HCT116 (cell line): ENCODE measurements at regions not wholly inside any gene's neighbourhood (a gene's known extent, or its start where the extent isn't known, plus 50 kb on each side); places are given as distances from the start of the nearest gene placed in this dataset.

Experiments used
- ATAC-seq: fragments of 200-7000 bp; cut with Tn5 transposase; 2 replicates; pipeline ENCODE4 v1.9.1; 2020; ENCODE audit warnings: mild to moderate bottlenecking, moderate library complexity
- BruUV-seq: library from RNA; stranded (reverse); fragments of 400-500 nt; replicated peaks from 2 replicates; lab custom pipeline; 2021; lab: Mats Ljungman, UMichigan
- CTCF ChIA-PET: fragments of 300-600 bp; sonication (Branson Sonifier 250); formaldehyde crosslinking; loops from one replicate; lab custom pipeline; 2021; ENCODE audit warnings: antibody characterized with exemption; lab: Charles Lee
- POLR2A ChIA-PET: fragments of 300-600, 350-600 bp; sonication (Branson Sonifier 250); formaldehyde crosslinking; loops from one replicate; lab custom pipeline; 2021; ENCODE audit warnings: antibody characterized with exemption; lab: Charles Lee
- RAD21 ChIA-PET, 2 experiments: fragments of 300-600 bp; sonication (Branson Sonifier 250); formaldehyde crosslinking; loops; one replicate each; lab custom pipeline; 2023; ENCODE audit warnings: low total read pairs in 2 of 2; ENCODE audit not compliant: uncharacterized antibody in 2 of 2, unreplicated experiment in 2 of 2, low non-redundant PET in 1 of 2; lab: Charles Lee
- DNase-seq: peaks from one replicate; pipeline ENCODE4 v3.0.0-alpha.2; 2010; ENCODE audit warnings: low read depth, low spot score
- H2AFZ ChIP-seq: fragments of 200-600 bp; shearing (Covaris generic), sonication (generic); 2 replicates; pipeline ENCODE4 v1.6.1; 2017; ENCODE audit warnings: low read depth, mixed run types, mixed read lengths, antibody characterized with exemption, low read length; ENCODE audit not compliant: poor library complexity, severe bottlenecking
- H3K27ac ChIP-seq: 2 replicates; pipeline ENCODE4 v1.5.1; 2012; ENCODE audit warnings: low read depth, low read length
- H3K27me3 ChIP-seq: fragments of 200-600 bp; sonication (generic); 2 replicates; pipeline ENCODE4 v1.6.1; 2016; ENCODE audit warnings: mixed run types, low read length, mixed read lengths; ENCODE audit not compliant: insufficient read depth
- H3K36me3 ChIP-seq, 2 experiments: fragments of 200-500 bp in 1 of 2; fragments of 200-600 bp in 1 of 2; sonication (Bioruptor generic) in 1 of 2; sonication (generic) in 1 of 2; 2 replicates each; pipeline versions ENCODE4 v1.5.1 to v1.6.1; 2014 to 2016; ENCODE audit warnings: low read length in 2 of 2, inconsistent platforms in 1 of 2, mixed read lengths in 1 of 2, mixed run types in 1 of 2; ENCODE audit not compliant: insufficient read depth in 2 of 2, control insufficient read depth in 1 of 2
- H3K4me1 ChIP-seq, 2 experiments: fragments of 200-600 bp in 1 of 2; sonication (generic) in 1 of 2; 2 replicates each; pipeline versions ENCODE4 v1.5.1 to v1.6.1; 2012 to 2017; ENCODE audit warnings: low read length in 2 of 2, inconsistent platforms in 1 of 2, mild to moderate bottlenecking in 1 of 2, mixed read lengths in 1 of 2, mixed run types in 1 of 2, moderate library complexity in 1 of 2; ENCODE audit not compliant: insufficient read depth in 2 of 2, control insufficient read depth in 1 of 2
- H3K4me2 ChIP-seq: fragments of 200-600 bp; sonication (generic); 2 replicates; pipeline ENCODE4 v1.6.1; 2017; ENCODE audit warnings: mixed run types, low read length, mixed read lengths
- H3K4me3 ChIP-seq, 2 experiments: fragments of 200-600 bp in 1 of 2; sonication (generic) in 1 of 2; replicated peaks in 1 of 2; 2 replicates each; pipeline ENCODE4 v1.5.1; 2011 to 2016; ENCODE audit warnings: low read length in 2 of 2, control low read depth in 1 of 2, low read depth in 1 of 2, mild to moderate bottlenecking in 1 of 2, mixed read lengths in 1 of 2, mixed run types in 1 of 2
- H3K79me2 ChIP-seq: fragments of 200-600 bp; sonication (generic); 2 replicates; pipeline ENCODE4 v1.6.1; 2017; ENCODE audit warnings: mild to moderate bottlenecking, mixed run types, low read length, moderate library complexity, mixed read lengths; ENCODE audit not compliant: insufficient read depth
- H3K9ac ChIP-seq: fragments of 200-600 bp; sonication (generic); 2 replicates; pipeline ENCODE4 v1.6.1; 2016; ENCODE audit warnings: low read length, mixed read lengths
- H3K9me2 ChIP-seq: fragments of 200-600 bp; sonication (generic), shearing (Covaris generic); 2 replicates; pipeline ENCODE4 v1.6.1; 2017; ENCODE audit warnings: mixed run types, mild to moderate bottlenecking, moderate library complexity; ENCODE audit not compliant: insufficient read depth
- H3K9me3 ChIP-seq, 2 experiments: fragments of 200-500 bp in 1 of 2; fragments of 200-600 bp in 1 of 2; sonication (Bioruptor generic) in 1 of 2; sonication (generic) in 1 of 2; 2 replicates each; pipeline ENCODE4 v1.6.1; 2014 to 2017; ENCODE audit warnings: low read length in 2 of 2, mixed read lengths in 2 of 2, inconsistent platforms in 1 of 2, low read depth in 1 of 2, mild to moderate bottlenecking in 1 of 2, mixed run types in 1 of 2, moderate library complexity in 1 of 2; ENCODE audit not compliant: control insufficient read depth in 1 of 2, insufficient read depth in 1 of 2
- H4K20me1 ChIP-seq: fragments of 200-600 bp; sonication (generic), shearing (Covaris generic); 2 replicates; pipeline ENCODE4 v1.6.1; 2017; ENCODE audit warnings: mixed run types, mild to moderate bottlenecking, moderate library complexity; ENCODE audit not compliant: insufficient read depth
- CBX3 ChIP-seq: IDR thresholded peaks from 2 replicates; pipeline ENCODE4 v1.6.1; 2012; ENCODE audit warnings: low read depth
- CEBPB ChIP-seq: IDR thresholded peaks from 2 replicates; pipeline ENCODE4 v1.6.1; 2012; ENCODE audit warnings: low read depth
- CTCF ChIP-seq, 3 experiments: fragments of 200-600 bp in 1 of 3; sonication (generic) in 1 of 3; IDR thresholded peaks in 2 of 3; conservative IDR thresholded peaks in 1 of 3; 2 replicates each; pipeline ENCODE4 v1.5.1; 2012 to 2017; ENCODE audit warnings: low read depth in 2 of 3, low read length in 2 of 3, antibody characterized with exemption in 1 of 3, borderline replicate concordance in 1 of 3, control low read depth in 1 of 3, mild to moderate bottlenecking in 1 of 3, mixed read lengths in 1 of 3, mixed run types in 1 of 3, moderate library complexity in 1 of 3; ENCODE audit not compliant: insufficient read depth in 1 of 3
- ELF1 ChIP-seq: IDR thresholded peaks from 2 replicates; pipeline ENCODE4 v1.6.1; 2012; ENCODE audit warnings: low read depth, borderline replicate concordance
- EZH2 ChIP-seq: fragments of 200-600 bp; sonication (generic); IDR thresholded peaks from 2 replicates; pipeline ENCODE4 v1.6.1; 2017; ENCODE audit warnings: antibody characterized with exemption, mixed run types
- FOSL1 ChIP-seq: IDR thresholded peaks from 2 replicates; pipeline ENCODE4 v1.6.1; 2012; ENCODE audit warnings: low read depth
- MAX ChIP-seq: IDR thresholded peaks from 2 replicates; pipeline ENCODE4 v1.6.1; 2012
- POLR2AphosphoS5 ChIP-seq: IDR thresholded peaks from 2 replicates; pipeline ENCODE4 v1.6.1; 2011; ENCODE audit warnings: mild to moderate bottlenecking, low read depth, low read length, moderate library complexity
- SP1 ChIP-seq: IDR thresholded peaks from 2 replicates; pipeline ENCODE4 v1.6.1; 2012; ENCODE audit warnings: low read depth
- TCF7L2 ChIP-seq: IDR thresholded peaks from 2 replicates; pipeline ENCODE4 v1.7.0; 2011; ENCODE audit warnings: borderline replicate concordance, inconsistent platforms; ENCODE audit not compliant: insufficient read depth, insufficient read length; ENCODE audit errors: extremely low read depth
- YY1 ChIP-seq: IDR thresholded peaks from 2 replicates; pipeline ENCODE4 v1.6.1; 2011; ENCODE audit warnings: low read length, low read depth, moderate library complexity, mild to moderate bottlenecking; ENCODE audit not compliant: insufficient replicate concordance; ENCODE audit errors: extremely low read depth
- ZFX ChIP-seq: fragments of 450-650 bp; IDR thresholded peaks from 2 replicates; pipeline ENCODE4 v1.6.1; 2017
- ZNF274 ChIP-seq: fragments of 200-500 bp; sonication (Bioruptor generic); IDR thresholded peaks from 2 replicates; pipeline ENCODE4 v1.6.1; 2014; ENCODE audit warnings: mild to moderate bottlenecking, low read depth, low read length, inconsistent platforms
- intact Hi-C: fragments of 100-400 bp; cut with micrococcal nuclease; formaldehyde crosslinking; loops from 2 replicates; pipeline ENCODE4 v1.10.0; 2022
- TF ChIP-seq, protein P1 (sequence below): IDR thresholded peaks from 2 replicates; pipeline ENCODE4 v1.6.1; 2012

DNA sequence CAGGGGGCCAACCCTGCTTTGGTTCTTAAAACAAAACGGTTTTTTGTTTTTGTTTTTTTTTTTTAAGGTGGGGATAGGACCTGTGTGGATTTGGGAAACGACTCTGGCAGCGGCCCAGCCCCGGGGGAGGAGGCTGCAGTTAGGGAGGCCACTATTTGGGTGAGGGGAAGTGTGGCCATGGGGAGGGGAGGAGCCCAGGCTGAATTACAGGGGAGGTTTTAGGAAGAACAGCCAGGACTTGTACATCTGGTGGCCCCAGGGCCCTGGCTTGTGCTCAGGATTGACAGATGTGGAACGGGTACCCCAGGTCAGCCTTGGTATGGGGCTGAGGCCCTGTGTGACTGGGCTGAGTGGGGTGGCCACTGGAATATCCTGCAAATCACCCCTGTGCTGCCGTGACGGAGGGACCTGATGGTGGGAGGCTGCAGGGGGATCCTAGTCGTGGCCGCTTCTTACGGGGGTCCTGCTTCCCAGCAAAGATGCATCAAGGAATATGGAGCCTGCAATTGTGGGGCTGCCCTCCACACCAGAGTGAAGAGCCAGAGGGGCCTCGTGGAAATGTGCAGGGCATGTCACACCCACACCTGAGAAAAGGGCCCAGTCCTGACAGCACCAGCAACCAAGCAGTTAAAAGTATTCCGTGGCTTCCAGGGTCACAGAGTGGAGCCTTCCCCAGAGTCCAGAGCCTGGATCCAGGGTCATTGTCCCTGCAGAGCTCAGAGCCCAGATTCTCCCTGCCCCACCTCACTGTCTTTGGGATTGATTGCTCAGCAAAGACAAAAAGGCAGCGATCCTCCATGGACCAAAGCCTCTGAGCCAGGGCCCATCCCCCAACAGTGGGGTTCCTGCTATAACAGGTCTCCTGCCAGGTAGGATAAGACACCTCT lies 55.2 kb upstream of the WNT7B start:
- CTCF ChIA-PET, result no interaction called here
- no peak overlapping the region for H3K4me3 ChIP-seq
- H3K9me3 ChIP-seq, result no peaks in the 10 kb centered on the region
- H3K27me3 ChIP-seq, result no peaks in the 10 kb centered on the region
- 0 out of 2 replicates have a peak, but pooled peaks cover 5% of the 10 kb centered on the region for H3K79me2 ChIP-seq
- H3K4me1 ChIP-seq, result peaks cover 6 to 18% of the 10 kb centered on the region in 2 experiments; a peak in 3 of 4 replicates
- TF ChIP-seq SP1 (no peak), FOSL1 (no peak), POLR2AphosphoS5 (no peak), YY1 (no peak), CBX3 (no peak), ELF1 (no peak), ZFX (no peak), CEBPB (no peak), MAX (no peak), CTCF (IDR thresholded peaks at IDR 0.05 in 2 of 3, conservative IDR thresholded peaks at IDR 0.05 in 1 of 3; ENCODE audit: borderline replicate concordance in 1 of 3, insufficient read depth in 1 of 3, low read depth in 2 of 3, low read length in 2 of 3) (no peak), TCF7L2 (no peak), ZNF274 (no peak), EZH2 (no peak)
- TF ChIP-seq, protein P1, sequence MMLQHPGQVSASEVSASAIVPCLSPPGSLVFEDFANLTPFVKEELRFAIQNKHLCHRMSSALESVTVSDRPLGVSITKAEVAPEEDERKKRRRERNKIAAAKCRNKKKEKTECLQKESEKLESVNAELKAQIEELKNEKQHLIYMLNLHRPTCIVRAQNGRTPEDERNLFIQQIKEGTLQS, result no peak
- TF ChIP-seq, all 23 proteins: peak for 0
- H3K9ac ChIP-seq, result no peak overlapping the region
- ChIA-PET RAD21 (no interaction called here), POLR2A (no interaction called here)
- ATAC-seq, result no peak
- no peak for DNase-seq
- no peaks in the 10 kb centered on the region for H3K9me2 ChIP-seq
- no TSS peak for BruUV-seq
- H3K36me3 ChIP-seq, result no peaks in the 10 kb centered on the region
- H3K4me2 ChIP-seq, result no peak overlapping the region
- intact Hi-C loops, result no loop called here
- no peak overlapping the region for H3K27ac ChIP-seq
- no peaks in the 10 kb centered on the region for H4K20me1 ChIP-seq
- no peak overlapping the region for H2AFZ ChIP-seq
